GM23338 (cell line): ENCODE measurements at regions not wholly inside any gene's neighbourhood (a gene's known extent, or its start where the extent isn't known, plus 50 kb on each side); places are given as distances from the start of the nearest gene placed in this dataset.

Source experiments
- ATAC-seq: fragments of 200-7000 bp; cut with Tn5 transposase; 3 replicates; pipeline ENCODE4 v1.9.1; 2020
- DNase-seq: peaks from one replicate; pipeline ENCODE4 v3.0.0-alpha.2; 2015; ENCODE audit warnings: low spot score
- H2AFZ ChIP-seq: fragments of 200-600 bp; sonication (generic); 2 replicates; pipeline ENCODE4 v1.8.0; 2016; ENCODE audit warnings: antibody characterized with exemption, mild to moderate bottlenecking, moderate library complexity
- H3F3A ChIP-seq: fragments of 200-600 bp; sonication (generic); replicated peaks from 2 replicates; pipeline ENCODE4 v1.8.0; 2017; ENCODE audit warnings: antibody characterized with exemption, mixed run types, low read depth
- H3K27ac ChIP-seq: fragments of 200-600 bp; sonication (generic); 2 replicates; pipeline ENCODE4 v1.6.1; 2016; ENCODE audit warnings: low read depth
- H3K27me3 ChIP-seq: fragments of 200-600 bp; sonication (generic); 2 replicates; pipeline ENCODE4 v1.8.0; 2016; ENCODE audit warnings: mild to moderate bottlenecking, mixed run types, moderate library complexity; ENCODE audit not compliant: insufficient read depth
- H3K36me3 ChIP-seq: fragments of 200-600 bp; sonication (generic); 2 replicates; pipeline ENCODE4 v1.8.0; 2016; ENCODE audit warnings: mild to moderate bottlenecking; ENCODE audit not compliant: insufficient read depth
- H3K4me1 ChIP-seq: fragments of 200-600 bp; sonication (generic); 2 replicates; pipeline ENCODE4 v1.8.0; 2016; ENCODE audit warnings: mild to moderate bottlenecking, moderate library complexity; ENCODE audit not compliant: insufficient read depth
- H3K4me2 ChIP-seq: fragments of 200-600 bp; sonication (generic); 2 replicates; pipeline ENCODE4 v1.7.1; 2017; ENCODE audit warnings: mixed run types
- H3K4me3 ChIP-seq: fragments of 200-600 bp; sonication (generic); 2 replicates; pipeline ENCODE4 v1.6.1; 2016; ENCODE audit warnings: mixed run types
- H3K79me2 ChIP-seq: fragments of 200-600 bp; sonication (generic); replicated peaks from 2 replicates; pipeline ENCODE4 v1.8.0; 2017; ENCODE audit warnings: mild to moderate bottlenecking; ENCODE audit not compliant: insufficient read depth
- H3K9me2 ChIP-seq: fragments of 200-600 bp; sonication (generic); 2 replicates; pipeline ENCODE4 v1.8.0; 2017; ENCODE audit not compliant: insufficient read depth
- H4K20me1 ChIP-seq: fragments of 200-600 bp; sonication (generic); replicated peaks from 2 replicates; pipeline ENCODE4 v1.8.0; 2017; ENCODE audit warnings: mild to moderate bottlenecking; ENCODE audit not compliant: insufficient read depth
- H3K27ac Mint-ChIP-seq: 2 replicates; pipeline ENCODE4 v1.8.0; 2020; ENCODE audit warnings: inconsistent platforms, mild to moderate bottlenecking, moderate library complexity, mixed read lengths
- H3K27me3 Mint-ChIP-seq: 3 replicates; pipeline ENCODE4 v1.8.0; 2022; ENCODE audit warnings: low read depth, mild to moderate bottlenecking, moderate library complexity, mixed read lengths, inconsistent platforms; ENCODE audit not compliant: insufficient read depth, poor library complexity
- H3K36me3 Mint-ChIP-seq: 3 replicates; pipeline ENCODE4 v1.8.0; 2021; ENCODE audit warnings: low read depth, mild to moderate bottlenecking, inconsistent platforms, moderate library complexity, mixed read lengths
- H3K4me1 Mint-ChIP-seq: 3 replicates; pipeline ENCODE4 v1.8.0; 2020; ENCODE audit warnings: mild to moderate bottlenecking, inconsistent platforms, mixed read lengths
- H3K4me3 Mint-ChIP-seq: 3 replicates; pipeline ENCODE4 v1.8.0; 2021; ENCODE audit warnings: moderate library complexity, mild to moderate bottlenecking, inconsistent platforms, mixed read lengths
- H3K9me3 Mint-ChIP-seq: 3 replicates; pipeline ENCODE4 v1.8.0; 2020; ENCODE audit warnings: moderate library complexity, mild to moderate bottlenecking, inconsistent platforms, mixed read lengths
- EZH2 ChIP-seq: fragments of 200-600 bp; sonication (generic); IDR thresholded peaks from one replicate; pipeline ENCODE4 v1.8.0; 2017; ENCODE audit warnings: antibody characterized with exemption, mild to moderate bottlenecking, low read depth; ENCODE audit not compliant: unreplicated experiment
- EZH2phosphoT487 ChIP-seq: fragments of 200-600 bp; sonication (generic); IDR thresholded peaks from one replicate; pipeline ENCODE4 v1.8.1; 2018; ENCODE audit warnings: antibody characterized with exemption; ENCODE audit not compliant: unreplicated experiment
- JUNB ChIP-seq: IDR thresholded peaks from one replicate; pipeline ENCODE4 v1.6.1; 2016; ENCODE audit warnings: antibody characterized with exemption; ENCODE audit not compliant: unreplicated experiment
- POLR2AphosphoS5 ChIP-seq: IDR thresholded peaks from 2 replicates; pipeline ENCODE4 v1.6.1; 2016; ENCODE audit warnings: antibody characterized with exemption, low read depth
- STAT1 ChIP-seq: IDR thresholded peaks from one replicate; pipeline ENCODE4 v1.6.1; 2016; ENCODE audit warnings: antibody characterized with exemption; ENCODE audit not compliant: unreplicated experiment
- ZNF331 ChIP-seq: fragments of 250-450 bp; sonication (Bioruptor Pico); IDR thresholded peaks from 2 replicates; pipeline ENCODE4 v1.5.0; 2020; ENCODE audit warnings: low read depth, mild to moderate bottlenecking, moderate library complexity
- TF ChIP-seq, protein P1 (sequence below): IDR thresholded peaks from one replicate; pipeline ENCODE4 v1.6.1; 2018; ENCODE audit warnings: antibody characterized with exemption; ENCODE audit not compliant: unreplicated experiment
- TF ChIP-seq, protein P2 (sequence below): fragments of 250-450 bp; sonication (Bioruptor Pico); IDR thresholded peaks from 2 replicates; pipeline ENCODE4 v1.5.0; 2020; ENCODE audit warnings: mild to moderate bottlenecking, moderate library complexity
- TF ChIP-seq, protein P3 (sequence below): IDR thresholded peaks from 2 replicates; pipeline ENCODE4 v1.6.1; 2016; ENCODE audit warnings: antibody characterized with exemption

DNA sequence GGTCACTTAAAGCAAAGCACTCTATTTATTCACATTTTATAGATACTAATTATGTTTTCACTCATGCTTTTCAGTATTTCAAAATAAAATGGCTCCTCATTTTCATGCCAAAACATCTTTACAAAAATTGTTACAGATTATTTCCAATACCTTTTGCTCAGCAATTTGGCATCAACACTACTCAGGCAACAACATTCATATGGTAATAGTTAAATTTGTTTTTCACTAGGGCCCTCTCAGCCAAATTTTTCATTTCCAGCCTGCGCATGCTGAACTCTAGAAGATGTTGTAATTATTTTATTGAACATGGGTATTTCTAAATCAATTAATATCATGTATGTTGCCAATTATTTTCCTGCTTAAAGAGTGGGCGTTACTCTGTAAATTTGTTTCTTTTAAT lies 225.6 kb downstream of the ANTXR2 start:
- Mint-ChIP-seq H3K36me3 (peaks cover 3% of the 10 kb centered on the region; the same call in 1 of the 3 replicates), H3K27me3 (no peaks in the 10 kb centered on the region), H3K4me3 (no peak overlapping the region)

DNA sequence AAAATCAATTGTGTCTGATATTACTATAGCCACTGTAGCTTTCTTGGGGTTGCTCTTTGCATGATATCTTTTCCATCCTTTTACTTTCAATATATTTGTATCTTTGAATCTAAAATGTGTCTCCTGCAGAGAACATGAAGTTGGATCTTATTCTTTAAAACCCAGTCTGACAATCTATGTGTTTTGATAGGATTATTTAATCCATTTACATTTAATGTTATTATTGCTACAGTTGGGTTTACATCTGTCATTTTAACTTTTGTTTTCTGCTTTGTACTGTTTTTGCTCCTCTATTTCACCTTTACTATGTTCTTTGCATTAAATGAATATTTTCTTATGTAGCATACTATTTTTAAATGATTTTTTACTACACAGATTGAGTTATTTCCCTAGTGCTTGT lies 230.9 kb downstream of the ANTXR2 start:
- Histone ChIP-seq H3K27me3 (no peaks in the 10 kb centered on the region), H3K4me3 (no peak overlapping the region), H4K20me1 (no peaks in the 10 kb centered on the region), H3K79me2 (no peaks in the 10 kb centered on the region), H3K4me1 (0 out of 2 replicates have a peak, but pooled peaks cover 7% of the 10 kb centered on the region), H3F3A (no peaks in the 10 kb centered on the region), H2AFZ (no peak overlapping the region), H3K36me3 (peaks cover 7% of the 10 kb centered on the region; the same call in 1 of the 2 replicates), H3K9me2 (peaks cover 4% of the 10 kb centered on the region; the same call in 1 of the 2 replicates), H3K27ac (no peak overlapping the region), H3K4me2 (no peak overlapping the region)
- Mint-ChIP-seq H3K4me3 (no peak overlapping the region), H3K4me1 (peaks cover 7% of the 10 kb centered on the region; the same call in 2 of the 3 replicates), H3K9me3 (peaks cover 16% of the 10 kb centered on the region), H3K27ac (no peak overlapping the region), H3K27me3 (no peaks in the 10 kb centered on the region), H3K36me3 (peaks cover 6% of the 10 kb centered on the region; the same call in 2 of the 3 replicates)
- DNase-seq (no peak), ATAC-seq (no peak)
- TF ChIP-seq, protein P1, sequence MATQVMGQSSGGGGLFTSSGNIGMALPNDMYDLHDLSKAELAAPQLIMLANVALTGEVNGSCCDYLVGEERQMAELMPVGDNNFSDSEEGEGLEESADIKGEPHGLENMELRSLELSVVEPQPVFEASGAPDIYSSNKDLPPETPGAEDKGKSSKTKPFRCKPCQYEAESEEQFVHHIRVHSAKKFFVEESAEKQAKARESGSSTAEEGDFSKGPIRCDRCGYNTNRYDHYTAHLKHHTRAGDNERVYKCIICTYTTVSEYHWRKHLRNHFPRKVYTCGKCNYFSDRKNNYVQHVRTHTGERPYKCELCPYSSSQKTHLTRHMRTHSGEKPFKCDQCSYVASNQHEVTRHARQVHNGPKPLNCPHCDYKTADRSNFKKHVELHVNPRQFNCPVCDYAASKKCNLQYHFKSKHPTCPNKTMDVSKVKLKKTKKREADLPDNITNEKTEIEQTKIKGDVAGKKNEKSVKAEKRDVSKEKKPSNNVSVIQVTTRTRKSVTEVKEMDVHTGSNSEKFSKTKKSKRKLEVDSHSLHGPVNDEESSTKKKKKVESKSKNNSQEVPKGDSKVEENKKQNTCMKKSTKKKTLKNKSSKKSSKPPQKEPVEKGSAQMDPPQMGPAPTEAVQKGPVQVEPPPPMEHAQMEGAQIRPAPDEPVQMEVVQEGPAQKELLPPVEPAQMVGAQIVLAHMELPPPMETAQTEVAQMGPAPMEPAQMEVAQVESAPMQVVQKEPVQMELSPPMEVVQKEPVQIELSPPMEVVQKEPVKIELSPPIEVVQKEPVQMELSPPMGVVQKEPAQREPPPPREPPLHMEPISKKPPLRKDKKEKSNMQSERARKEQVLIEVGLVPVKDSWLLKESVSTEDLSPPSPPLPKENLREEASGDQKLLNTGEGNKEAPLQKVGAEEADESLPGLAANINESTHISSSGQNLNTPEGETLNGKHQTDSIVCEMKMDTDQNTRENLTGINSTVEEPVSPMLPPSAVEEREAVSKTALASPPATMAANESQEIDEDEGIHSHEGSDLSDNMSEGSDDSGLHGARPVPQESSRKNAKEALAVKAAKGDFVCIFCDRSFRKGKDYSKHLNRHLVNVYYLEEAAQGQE: no peak
- TF ChIP-seq EZH2 (no peak), POLR2AphosphoS5 (no peak), STAT1 (no peak), JUNB (no peak), ZNF331 (CRISPR knock-in tag) (no peak), EZH2phosphoT487 (no peak)
- TF ChIP-seq, protein P2, sequence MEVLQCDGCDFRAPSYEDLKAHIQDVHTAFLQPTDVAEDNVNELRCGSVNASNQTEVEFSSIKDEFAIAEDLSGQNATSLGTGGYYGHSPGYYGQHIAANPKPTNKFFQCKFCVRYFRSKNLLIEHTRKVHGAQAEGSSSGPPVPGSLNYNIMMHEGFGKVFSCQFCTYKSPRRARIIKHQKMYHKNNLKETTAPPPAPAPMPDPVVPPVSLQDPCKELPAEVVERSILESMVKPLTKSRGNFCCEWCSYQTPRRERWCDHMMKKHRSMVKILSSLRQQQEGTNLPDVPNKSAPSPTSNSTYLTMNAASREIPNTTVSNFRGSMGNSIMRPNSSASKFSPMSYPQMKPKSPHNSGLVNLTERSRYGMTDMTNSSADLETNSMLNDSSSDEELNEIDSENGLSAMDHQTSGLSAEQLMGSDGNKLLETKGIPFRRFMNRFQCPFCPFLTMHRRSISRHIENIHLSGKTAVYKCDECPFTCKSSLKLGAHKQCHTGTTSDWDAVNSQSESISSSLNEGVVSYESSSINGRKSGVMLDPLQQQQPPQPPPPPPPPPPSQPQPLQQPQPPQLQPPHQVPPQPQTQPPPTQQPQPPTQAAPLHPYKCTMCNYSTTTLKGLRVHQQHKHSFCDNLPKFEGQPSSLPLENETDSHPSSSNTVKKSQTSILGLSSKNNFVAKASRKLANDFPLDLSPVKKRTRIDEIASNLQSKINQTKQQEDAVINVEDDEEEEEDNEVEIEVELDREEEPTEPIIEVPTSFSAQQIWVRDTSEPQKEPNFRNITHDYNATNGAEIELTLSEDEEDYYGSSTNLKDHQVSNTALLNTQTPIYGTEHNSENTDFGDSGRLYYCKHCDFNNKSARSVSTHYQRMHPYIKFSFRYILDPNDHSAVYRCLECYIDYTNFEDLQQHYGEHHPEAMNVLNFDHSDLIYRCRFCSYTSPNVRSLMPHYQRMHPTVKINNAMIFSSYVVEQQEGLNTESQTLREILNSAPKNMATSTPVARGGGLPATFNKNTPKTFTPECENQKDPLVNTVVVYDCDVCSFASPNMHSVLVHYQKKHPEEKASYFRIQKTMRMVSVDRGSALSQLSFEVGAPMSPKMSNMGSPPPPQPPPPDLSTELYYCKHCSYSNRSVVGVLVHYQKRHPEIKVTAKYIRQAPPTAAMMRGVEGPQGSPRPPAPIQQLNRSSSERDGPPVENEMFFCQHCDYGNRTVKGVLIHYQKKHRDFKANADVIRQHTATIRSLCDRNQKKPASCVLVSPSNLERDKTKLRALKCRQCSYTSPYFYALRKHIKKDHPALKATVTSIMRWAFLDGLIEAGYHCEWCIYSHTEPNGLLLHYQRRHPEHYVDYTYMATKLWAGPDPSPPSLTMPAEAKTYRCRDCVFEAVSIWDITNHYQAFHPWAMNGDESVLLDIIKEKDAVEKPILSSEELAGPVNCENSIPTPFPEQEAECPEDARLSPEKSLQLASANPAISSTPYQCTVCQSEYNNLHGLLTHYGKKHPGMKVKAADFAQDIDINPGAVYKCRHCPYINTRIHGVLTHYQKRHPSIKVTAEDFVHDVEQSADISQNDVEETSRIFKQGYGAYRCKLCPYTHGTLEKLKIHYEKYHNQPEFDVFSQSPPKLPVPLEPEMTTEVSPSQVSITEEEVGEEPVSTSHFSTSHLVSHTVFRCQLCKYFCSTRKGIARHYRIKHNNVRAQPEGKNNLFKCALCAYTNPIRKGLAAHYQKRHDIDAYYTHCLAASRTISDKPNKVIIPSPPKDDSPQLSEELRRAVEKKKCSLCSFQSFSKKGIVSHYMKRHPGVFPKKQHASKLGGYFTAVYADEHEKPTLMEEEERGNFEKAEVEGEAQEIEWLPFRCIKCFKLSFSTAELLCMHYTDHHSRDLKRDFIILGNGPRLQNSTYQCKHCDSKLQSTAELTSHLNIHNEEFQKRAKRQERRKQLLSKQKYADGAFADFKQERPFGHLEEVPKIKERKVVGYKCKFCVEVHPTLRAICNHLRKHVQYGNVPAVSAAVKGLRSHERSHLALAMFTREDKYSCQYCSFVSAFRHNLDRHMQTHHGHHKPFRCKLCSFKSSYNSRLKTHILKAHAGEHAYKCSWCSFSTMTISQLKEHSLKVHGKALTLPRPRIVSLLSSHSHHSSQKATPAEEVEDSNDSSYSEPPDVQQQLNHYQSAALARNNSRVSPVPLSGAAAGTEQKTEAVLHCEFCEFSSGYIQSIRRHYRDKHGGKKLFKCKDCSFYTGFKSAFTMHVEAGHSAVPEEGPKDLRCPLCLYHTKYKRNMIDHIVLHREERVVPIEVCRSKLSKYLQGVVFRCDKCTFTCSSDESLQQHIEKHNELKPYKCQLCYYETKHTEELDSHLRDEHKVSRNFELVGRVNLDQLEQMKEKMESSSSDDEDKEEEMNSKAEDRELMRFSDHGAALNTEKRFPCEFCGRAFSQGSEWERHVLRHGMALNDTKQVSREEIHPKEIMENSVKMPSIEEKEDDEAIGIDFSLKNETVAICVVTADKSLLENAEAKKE (CRISPR knock-in tag): no peak
- TF ChIP-seq, protein P3, sequence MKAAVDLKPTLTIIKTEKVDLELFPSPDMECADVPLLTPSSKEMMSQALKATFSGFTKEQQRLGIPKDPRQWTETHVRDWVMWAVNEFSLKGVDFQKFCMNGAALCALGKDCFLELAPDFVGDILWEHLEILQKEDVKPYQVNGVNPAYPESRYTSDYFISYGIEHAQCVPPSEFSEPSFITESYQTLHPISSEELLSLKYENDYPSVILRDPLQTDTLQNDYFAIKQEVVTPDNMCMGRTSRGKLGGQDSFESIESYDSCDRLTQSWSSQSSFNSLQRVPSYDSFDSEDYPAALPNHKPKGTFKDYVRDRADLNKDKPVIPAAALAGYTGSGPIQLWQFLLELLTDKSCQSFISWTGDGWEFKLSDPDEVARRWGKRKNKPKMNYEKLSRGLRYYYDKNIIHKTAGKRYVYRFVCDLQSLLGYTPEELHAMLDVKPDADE: no peak

More for the DNA sequence above, 225.6 kb downstream of the ANTXR2 start:
- Histone ChIP-seq H3K4me1 (0 out of 2 replicates have a peak, but pooled peaks cover 7% of the 10 kb centered on the region), H3K79me2 (no peaks in the 10 kb centered on the region), H2AFZ (no peak overlapping the region), H3K36me3 (peaks cover 5% of the 10 kb centered on the region; the same call in 1 of the 2 replicates), H3F3A (no peaks in the 10 kb centered on the region), H4K20me1 (no peaks in the 10 kb centered on the region), H3K9me2 (no peaks in the 10 kb centered on the region), H3K4me3 (no peak overlapping the region), H3K4me2 (no peak overlapping the region), H3K27me3 (no peaks in the 10 kb centered on the region), H3K27ac (no peak overlapping the region)
- ATAC-seq (no peak), DNase-seq (no peak)
- Mint-ChIP-seq H3K4me1 (peaks cover 18% of the 10 kb centered on the region), H3K9me3 (peaks cover 2% of the 10 kb centered on the region; the same call in 2 of the 3 replicates), H3K27ac (no peak overlapping the region)
- TF ChIP-seq POLR2AphosphoS5: no peak
- no peak for TF ChIP-seq JUNB
